PC-3 (cell line): ENCODE measurements at regions not wholly inside any gene's neighbourhood (a gene's known extent, or its start where the extent isn't known, plus 50 kb on each side); places are given as distances from the start of the nearest gene placed in this dataset.
"Not testable (repeated sequence)": the region's sequence is repeated elsewhere in the genome, so short reads cannot be mapped to it uniquely, and the experiment has no call there.

ENCODE experiments used
- ATAC-seq: fragments of 200-7000 bp; cut with Tn5 transposase; 2 replicates; pipeline ENCODE4 v1.9.1; 2020; ENCODE audit warnings: mild to moderate bottlenecking, moderate library complexity
- BruUV-seq: library from RNA; stranded (reverse); fragments of 400-500 nt; replicated peaks from 2 replicates; lab custom pipeline; 2021; lab: Mats Ljungman, UMichigan
- CTCF ChIA-PET: fragments of 300-600 bp; sonication (Branson Sonifier 250); formaldehyde crosslinking; loops from one replicate; lab custom pipeline; 2022; ENCODE audit warnings: antibody characterized with exemption; lab: Charles Lee
- POLR2A ChIA-PET: fragments of 300-600 bp; sonication (Branson Sonifier 250); formaldehyde crosslinking; loops from one replicate; lab custom pipeline; 2022; ENCODE audit warnings: antibody characterized with exemption; ENCODE audit not compliant: unreplicated experiment; lab: Charles Lee
- DNase-seq: peaks from one replicate; pipeline ENCODE4 v3.0.0-alpha.2; 2015
- H2AFZ ChIP-seq: fragments of 300-600 bp; sonication (generic); 2 replicates; pipeline ENCODE4 v1.6.0; 2016; ENCODE audit warnings: antibody characterized with exemption, low read length
- H3F3A ChIP-seq: fragments of 300-600 bp; sonication (generic); one replicate; pipeline ENCODE4 v1.6.0; 2017; ENCODE audit warnings: antibody characterized with exemption, low read length, control low read depth, mild to moderate bottlenecking; ENCODE audit not compliant: unreplicated experiment
- H3K27ac ChIP-seq: fragments of 300-600 bp; sonication (generic); 2 replicates; pipeline ENCODE4 v1.5.1; 2016; ENCODE audit warnings: mild to moderate bottlenecking, low read length
- H3K27me3 ChIP-seq: fragments of 300-600 bp; sonication (generic); 2 replicates; pipeline ENCODE4 v1.6.1; 2016; ENCODE audit warnings: low read length, mixed read lengths
- H3K36me3 ChIP-seq: fragments of 300-600 bp; sonication (generic); 2 replicates; pipeline ENCODE4 v1.6.1; 2016; ENCODE audit warnings: low read depth, mixed run types, low read length, mixed read lengths
- H3K4me1 ChIP-seq: fragments of 300-600 bp; sonication (generic); 2 replicates; pipeline ENCODE4 v1.5.1; 2016; ENCODE audit warnings: low read length; ENCODE audit not compliant: insufficient read depth
- H3K4me2 ChIP-seq: fragments of 300-600 bp; sonication (generic); 2 replicates; pipeline ENCODE4 v1.6.0; 2016; ENCODE audit warnings: low read length
- H3K4me3 ChIP-seq: fragments of 300-600 bp; sonication (generic); 2 replicates; pipeline ENCODE4 v1.5.1; 2016; ENCODE audit warnings: mild to moderate bottlenecking, low read length, mixed read lengths
- H3K79me2 ChIP-seq: fragments of 300-600 bp; sonication (generic); 2 replicates; pipeline ENCODE4 v1.6.1; 2017; ENCODE audit warnings: low read length, mixed read lengths
- H3K9ac ChIP-seq: fragments of 300-600 bp; sonication (generic); 2 replicates; pipeline ENCODE4 v1.6.0; 2016; ENCODE audit warnings: mild to moderate bottlenecking, low read length
- H3K9me2 ChIP-seq: fragments of 300-600 bp; sonication (generic); replicated peaks from 2 replicates; pipeline ENCODE4 v1.6.1; 2016; ENCODE audit warnings: mixed run types, low read length, mixed read lengths
- H3K9me3 ChIP-seq: fragments of 300-600 bp; sonication (generic); 2 replicates; pipeline ENCODE4 v1.6.1; 2016; ENCODE audit warnings: low read length, mixed read lengths
- H4K20me1 ChIP-seq: fragments of 300-600 bp; sonication (generic); 2 replicates; pipeline ENCODE4 v1.6.1; 2016; ENCODE audit warnings: low read length, mixed read lengths
- EZH2 ChIP-seq: fragments of 300-600 bp; sonication (generic); IDR thresholded peaks from one replicate; pipeline ENCODE4 v1.6.1; 2017; ENCODE audit warnings: antibody characterized with exemption, mild to moderate bottlenecking, low read length; ENCODE audit not compliant: unreplicated experiment
- EZH2phosphoT487 ChIP-seq: fragments of 300-600 bp; sonication (generic); IDR thresholded peaks from 2 replicates; pipeline ENCODE4 v1.6.1; 2018; ENCODE audit warnings: mild to moderate bottlenecking, antibody characterized with exemption, low read length, borderline replicate concordance
- intact Hi-C: fragments of 100-400 bp; cut with micrococcal nuclease; formaldehyde crosslinking; loops from 2 replicates; pipeline ENCODE4 v1.9.0; 2023
- TF ChIP-seq, protein P1 (sequence below): fragments of 300-600 bp; sonication (generic); conservative IDR thresholded peaks from 2 replicates; pipeline ENCODE4 v1.5.1; 2017; ENCODE audit warnings: antibody characterized with exemption, low read depth, mild to moderate bottlenecking, low read length

DNA sequence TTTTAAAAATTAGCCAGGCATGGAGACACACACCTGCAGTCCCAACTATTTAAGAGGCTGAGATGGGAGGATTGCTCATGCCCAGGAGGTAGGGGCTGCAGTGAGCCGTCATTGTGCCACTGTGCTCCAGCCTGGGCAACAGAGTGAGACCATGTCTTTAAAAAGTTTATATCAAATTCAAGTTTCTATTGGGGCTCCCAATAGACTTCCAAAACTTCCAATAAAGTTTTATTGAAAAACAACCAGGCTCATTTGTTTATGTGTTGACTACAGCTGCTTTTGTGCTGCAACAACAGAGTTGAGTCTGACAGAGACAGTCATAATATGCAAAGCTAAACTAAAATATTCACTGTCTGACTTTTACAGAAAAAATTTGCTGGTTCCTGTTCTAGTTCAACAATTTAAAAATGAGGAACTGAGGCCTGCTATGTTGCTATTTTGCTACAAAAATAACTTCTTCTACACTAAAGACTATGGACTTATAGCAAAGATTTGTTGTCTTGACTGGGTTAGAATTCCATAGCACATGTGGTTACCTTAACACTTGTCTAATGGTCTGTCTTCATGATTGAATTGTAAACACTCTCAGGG is 63.3 kb upstream of the RELL1 start:
- DNase-seq (no peak), ATAC-seq (no peak)
- CTCF ChIA-PET, result no interaction called here
- TF ChIP-seq EZH2 (no peak), EZH2phosphoT487 (no peak)
- TF ChIP-seq, protein P1, sequence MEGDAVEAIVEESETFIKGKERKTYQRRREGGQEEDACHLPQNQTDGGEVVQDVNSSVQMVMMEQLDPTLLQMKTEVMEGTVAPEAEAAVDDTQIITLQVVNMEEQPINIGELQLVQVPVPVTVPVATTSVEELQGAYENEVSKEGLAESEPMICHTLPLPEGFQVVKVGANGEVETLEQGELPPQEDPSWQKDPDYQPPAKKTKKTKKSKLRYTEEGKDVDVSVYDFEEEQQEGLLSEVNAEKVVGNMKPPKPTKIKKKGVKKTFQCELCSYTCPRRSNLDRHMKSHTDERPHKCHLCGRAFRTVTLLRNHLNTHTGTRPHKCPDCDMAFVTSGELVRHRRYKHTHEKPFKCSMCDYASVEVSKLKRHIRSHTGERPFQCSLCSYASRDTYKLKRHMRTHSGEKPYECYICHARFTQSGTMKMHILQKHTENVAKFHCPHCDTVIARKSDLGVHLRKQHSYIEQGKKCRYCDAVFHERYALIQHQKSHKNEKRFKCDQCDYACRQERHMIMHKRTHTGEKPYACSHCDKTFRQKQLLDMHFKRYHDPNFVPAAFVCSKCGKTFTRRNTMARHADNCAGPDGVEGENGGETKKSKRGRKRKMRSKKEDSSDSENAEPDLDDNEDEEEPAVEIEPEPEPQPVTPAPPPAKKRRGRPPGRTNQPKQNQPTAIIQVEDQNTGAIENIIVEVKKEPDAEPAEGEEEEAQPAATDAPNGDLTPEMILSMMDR, result no peak
- Histone ChIP-seq H3K9me2 (no peaks in the 10 kb centered on the region), H4K20me1 (no peaks in the 10 kb centered on the region), H3K27me3 (no peaks in the 10 kb centered on the region), H3K27ac (no peak overlapping the region), H2AFZ (no peak overlapping the region), H3K79me2 (no peaks in the 10 kb centered on the region), H3K36me3 (no peaks in the 10 kb centered on the region), H3K4me2 (no peak overlapping the region), H3K9ac (no peak overlapping the region), H3F3A (no peaks in the 10 kb centered on the region), H3K4me1 (no peaks in the 10 kb centered on the region), H3K9me3 (no peaks in the 10 kb centered on the region), H3K4me3 (no peak overlapping the region)
- intact Hi-C loops, result no loop called here
- POLR2A ChIA-PET, result no interaction called here
- BruUV-seq, result no TSS peak

DNA sequence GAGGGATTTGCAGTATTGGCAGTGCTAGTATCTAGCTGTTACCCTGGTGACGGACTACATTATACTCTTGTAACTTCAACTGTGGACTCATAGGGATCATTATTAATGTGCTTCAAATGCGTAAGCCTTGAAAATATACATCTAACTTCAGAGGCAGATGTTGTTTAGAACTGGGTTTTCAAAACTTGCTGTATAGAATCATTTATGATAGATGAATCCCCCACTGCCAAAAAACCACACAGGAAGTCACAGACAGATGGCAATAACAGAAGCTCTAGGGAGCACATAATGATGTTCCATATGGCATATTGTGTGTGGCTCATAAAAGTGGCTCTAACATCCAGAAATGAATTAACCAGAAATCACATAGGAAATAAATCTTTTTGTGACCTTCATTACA is 62.3 kb upstream of the RELL1 start:
- Histone ChIP-seq H4K20me1 (no peaks in the 10 kb centered on the region), H3K36me3 (no peaks in the 10 kb centered on the region), H3K27me3 (no peaks in the 10 kb centered on the region), H3F3A (no peaks in the 10 kb centered on the region), H3K9ac (no peak overlapping the region), H3K27ac (no peak overlapping the region), H3K79me2 (no peaks in the 10 kb centered on the region), H3K4me3 (no peak overlapping the region), H3K4me2 (no peak overlapping the region), H3K9me2 (no peaks in the 10 kb centered on the region), H2AFZ (no peak overlapping the region), H3K4me1 (no peaks in the 10 kb centered on the region), H3K9me3 (no peaks in the 10 kb centered on the region)
- ChIA-PET CTCF (no interaction called here), POLR2A (no interaction called here)
- BruUV-seq, result no TSS peak
- no peak for ATAC-seq
- no peak for DNase-seq
- intact Hi-C loops, result no loop called here
- TF ChIP-seq EZH2phosphoT487, result no peak
- TF ChIP-seq EZH2, result no peak
- TF ChIP-seq, protein P1, result no peak

DNA sequence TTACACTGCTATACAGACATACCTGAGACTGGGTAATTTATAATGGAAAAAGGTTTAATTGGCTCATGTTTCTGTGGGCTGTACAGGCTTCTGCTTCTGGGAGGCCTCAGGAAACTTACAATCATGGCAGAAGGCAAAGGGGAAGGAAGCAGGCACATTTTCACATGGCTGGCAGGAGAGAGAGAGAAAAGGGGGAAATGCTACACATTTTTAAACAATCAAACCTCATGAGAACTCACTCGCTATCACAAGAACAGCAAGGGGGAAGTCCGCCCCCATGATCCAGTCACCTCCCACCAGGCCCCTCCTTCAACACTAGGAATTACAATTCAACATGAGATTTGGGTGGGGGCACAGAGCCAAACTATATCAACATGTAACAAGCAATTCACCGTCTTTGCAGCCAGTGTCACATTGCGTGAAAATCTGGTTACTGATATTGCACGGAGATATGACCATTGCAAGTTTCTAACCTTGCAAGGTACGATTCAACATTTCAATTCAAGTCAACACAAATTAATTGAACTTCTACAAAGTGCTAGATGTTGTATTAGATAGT is 61.7 kb upstream of the RELL1 start:
- no peak overlapping the region for H3K27ac ChIP-seq
- intact Hi-C loops, result no loop called here
- H3K4me3 ChIP-seq, result no peak overlapping the region
- H3K4me1 ChIP-seq, result no peaks in the 10 kb centered on the region
- no peak overlapping the region for H3K9ac ChIP-seq
- H3K79me2 ChIP-seq, result no peaks in the 10 kb centered on the region
- CTCF ChIA-PET, result no interaction called here
- POLR2A ChIA-PET, result no interaction called here
- H3F3A ChIP-seq, result no peaks in the 10 kb centered on the region
- no peak overlapping the region for H2AFZ ChIP-seq
- H3K9me3 ChIP-seq, result no peaks in the 10 kb centered on the region
- H3K27me3 ChIP-seq, result no peaks in the 10 kb centered on the region
- H3K4me2 ChIP-seq, result no peak overlapping the region
- no peaks in the 10 kb centered on the region for H3K9me2 ChIP-seq
- no TSS peak for BruUV-seq
- TF ChIP-seq EZH2phosphoT487 (no peak), EZH2 (no peak)
- TF ChIP-seq, protein P1, result no peak
- DNase-seq (no peak), ATAC-seq (no peak)
- H3K36me3 ChIP-seq, result no peaks in the 10 kb centered on the region
- no peaks in the 10 kb centered on the region for H4K20me1 ChIP-seq

DNA sequence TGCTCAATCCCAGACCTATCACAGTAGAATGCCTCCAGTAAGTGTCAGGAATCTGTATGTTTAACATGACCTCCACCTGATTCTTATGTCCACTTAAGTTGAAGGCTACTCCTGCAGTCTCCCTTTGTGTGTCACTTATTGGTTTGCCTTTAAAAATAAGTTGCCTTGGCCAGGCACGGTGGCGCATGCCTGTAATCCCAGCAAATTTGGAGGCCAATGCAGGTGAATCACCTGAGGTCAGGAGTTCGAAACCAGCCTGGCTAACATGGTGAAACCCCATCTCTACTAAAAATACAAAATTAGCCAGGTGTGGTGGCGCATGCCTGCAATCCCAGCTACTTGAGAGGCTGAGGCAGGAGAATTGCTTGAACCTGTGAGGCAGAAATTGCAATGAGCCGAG is 60.7 kb upstream of the RELL1 start:
- ATAC-seq, POLR2A ChIA-PET, H3K9me2 ChIP-seq: not testable (repeated sequence)

More for the DNA sequence above, 60.7 kb upstream of the RELL1 start:
- H3F3A ChIP-seq, H3K4me2 ChIP-seq, DNase-seq, H3K36me3 ChIP-seq, H3K27ac ChIP-seq, H3K4me3 ChIP-seq, H2AFZ ChIP-seq, H3K4me1 ChIP-seq, H3K9me3 ChIP-seq, CTCF ChIA-PET, H3K27me3 ChIP-seq, H3K79me2 ChIP-seq, BruUV-seq, intact Hi-C loops, H3K9ac ChIP-seq, H4K20me1 ChIP-seq: not testable (repeated sequence)
